ENCODE measurements at regions not wholly inside any gene's neighbourhood (a gene's known extent, or its start where the extent isn't known, plus 50 kb on each side); places are given as distances from the start of the nearest gene placed in this dataset.
A peak's percentile ranks its signal among the peaks of the same experiment; 100 is the strongest.

DNA sequence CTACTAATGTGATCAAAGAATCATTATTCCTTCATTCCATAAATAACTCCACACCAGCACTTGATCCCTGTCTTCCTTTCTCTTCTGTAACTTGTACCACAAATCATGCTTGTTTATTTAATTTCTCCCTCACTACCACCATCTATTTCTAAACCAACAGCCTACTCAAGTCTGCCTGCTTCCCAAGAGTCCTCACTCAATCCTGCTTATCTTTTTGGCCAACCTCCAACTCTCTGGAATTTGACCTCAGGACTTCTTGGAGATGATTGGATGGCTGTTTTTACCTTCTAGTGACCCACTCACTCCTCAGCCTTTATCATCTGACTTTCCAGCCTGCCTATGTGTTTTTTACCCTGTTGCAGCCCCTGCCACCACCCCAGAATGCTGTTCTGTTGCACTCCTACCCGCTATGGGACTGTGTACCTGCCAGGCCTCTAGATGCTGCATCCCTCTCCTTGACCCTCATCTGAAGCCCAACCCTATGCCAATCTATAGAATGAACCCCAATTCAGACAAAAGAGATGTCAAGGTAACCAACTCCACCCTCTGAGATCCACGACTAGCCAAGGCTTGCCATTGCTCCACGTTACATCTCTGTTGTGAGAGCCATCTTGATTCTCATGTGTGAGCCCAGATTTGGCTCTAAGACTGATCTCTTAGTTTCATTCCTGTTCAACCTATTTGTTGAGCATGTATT lies 150.2 kb upstream of the PLEKHG7 start:
- DNase-seq: no peak

DNA sequence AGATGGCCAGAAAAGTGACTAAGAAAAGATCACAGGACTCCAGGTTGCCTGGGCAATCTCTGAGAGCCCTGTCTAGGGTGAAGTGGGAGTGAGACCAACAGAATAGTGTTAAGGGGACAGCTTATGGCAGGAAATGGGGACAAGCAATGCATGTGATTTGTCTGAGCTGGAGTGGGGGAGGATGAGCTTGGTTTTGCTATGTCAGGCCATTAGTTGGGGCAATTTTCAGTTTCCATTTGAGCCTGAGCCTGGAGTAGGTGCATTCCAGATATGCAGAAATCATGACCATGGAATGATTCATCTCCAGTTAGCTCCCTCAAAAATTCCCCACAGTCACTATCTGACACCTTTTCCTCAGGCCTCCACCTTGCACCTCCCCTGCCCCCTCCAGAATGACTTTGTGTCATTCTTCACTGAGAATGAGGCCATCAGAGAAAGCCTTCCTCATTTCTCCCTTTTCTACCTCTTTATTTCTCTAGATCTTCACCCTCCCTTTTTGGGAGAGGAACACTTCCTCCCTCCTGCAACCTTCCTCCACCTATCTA lies 150.9 kb upstream of the PLEKHG7 start:
- DNase-seq: peak; percentile 53

DNA sequence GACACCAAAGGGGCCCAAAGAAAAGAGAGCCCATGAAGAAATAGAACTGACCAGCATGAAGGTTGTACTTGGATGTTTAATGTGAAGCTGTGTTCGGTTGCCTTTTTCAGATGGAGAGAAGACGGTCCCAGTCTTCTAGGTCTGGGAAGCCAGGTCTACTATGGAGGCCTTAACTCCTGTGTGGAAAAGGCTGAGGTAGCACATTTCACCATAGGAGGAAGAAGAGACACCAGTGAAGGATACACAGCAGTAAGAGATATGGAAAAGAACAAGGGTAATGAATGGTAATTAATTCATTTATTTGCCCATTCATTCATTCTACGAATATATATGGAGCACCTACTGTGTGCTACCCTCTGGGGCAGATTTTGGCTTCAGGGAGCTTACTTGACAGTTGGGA lies 151.6 kb upstream of the PLEKHG7 start:
- DNase-seq: no peak

DNA sequence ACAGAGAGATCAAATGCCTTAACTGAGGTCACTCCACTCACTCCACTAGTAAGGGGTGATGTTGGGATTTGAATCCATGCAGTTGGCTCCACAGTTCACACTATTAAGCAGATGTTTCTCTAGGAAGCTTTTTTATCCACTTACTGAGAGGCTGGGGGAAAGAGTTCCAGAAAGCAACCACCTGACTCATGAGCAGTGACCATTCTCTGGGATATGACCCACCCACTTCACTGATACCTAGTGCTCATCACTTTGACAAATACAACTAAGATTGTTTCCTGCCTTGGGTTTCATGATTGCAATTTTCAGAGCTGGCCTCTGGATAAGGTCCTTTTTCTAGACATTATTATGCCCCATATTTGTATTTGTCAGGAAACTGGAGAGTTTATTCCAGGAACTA lies 152.1 kb upstream of the PLEKHG7 start:
- DNase-seq: no peak

DNA sequence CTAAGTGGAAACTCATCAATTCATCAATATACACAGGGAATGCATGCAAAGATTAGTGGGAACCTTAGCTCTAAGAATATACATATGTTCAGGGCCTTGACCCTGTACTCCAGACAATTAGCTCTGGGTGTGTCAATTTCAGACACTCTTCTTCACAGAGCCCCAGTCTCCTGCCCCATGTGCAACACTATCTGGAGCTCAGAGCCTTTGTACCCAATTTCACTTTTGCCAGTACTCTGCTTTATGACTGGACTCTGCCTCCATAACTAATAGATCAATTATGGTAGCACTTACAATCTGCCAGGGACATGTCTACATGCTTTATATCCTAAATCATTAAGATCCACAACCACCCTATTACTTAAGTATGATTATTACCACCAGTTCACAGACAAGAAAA lies 152.5 kb upstream of the PLEKHG7 start:
- DNase-seq: no peak

DNA sequence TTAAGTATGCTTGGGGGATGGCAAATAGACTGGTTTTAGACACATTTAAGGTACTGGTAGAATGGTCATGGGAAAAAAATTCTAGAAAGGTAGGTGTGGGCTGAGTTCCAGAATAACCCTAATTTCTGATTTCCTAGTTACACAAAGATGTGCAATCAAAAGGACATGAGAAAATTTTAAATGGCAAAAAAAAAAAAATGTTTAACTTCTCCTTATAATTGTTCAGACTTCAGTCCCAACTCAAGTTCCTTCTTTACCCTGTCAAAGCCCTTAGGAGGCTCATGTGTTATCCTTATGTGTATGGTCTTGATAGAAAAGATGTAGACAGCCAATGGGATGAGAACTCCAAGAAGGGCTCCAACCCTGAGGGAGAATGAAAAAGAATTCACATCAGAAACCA lies 153.3 kb upstream of the PLEKHG7 start:
- DNase-seq: no peak

DNA sequence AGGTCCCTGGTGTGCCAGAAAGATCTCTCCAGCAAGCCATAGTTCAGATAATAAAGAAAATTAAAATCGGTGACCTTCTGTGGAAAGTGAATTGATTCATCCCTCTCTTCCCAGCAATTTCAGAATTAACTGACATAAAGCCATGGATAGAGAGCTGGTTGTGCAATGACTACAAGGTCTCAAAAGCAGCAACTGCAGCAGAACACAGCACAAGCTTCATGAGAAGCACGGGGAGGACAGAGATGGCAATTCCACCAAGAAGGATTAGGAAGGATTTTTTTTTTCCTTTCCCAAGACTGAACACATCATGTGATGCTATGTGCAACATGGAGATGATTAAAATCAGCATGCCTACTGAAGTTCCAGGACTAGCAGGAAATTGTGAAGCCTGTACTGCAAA lies 154.9 kb upstream of the PLEKHG7 start:
- no peak for DNase-seq

DNA sequence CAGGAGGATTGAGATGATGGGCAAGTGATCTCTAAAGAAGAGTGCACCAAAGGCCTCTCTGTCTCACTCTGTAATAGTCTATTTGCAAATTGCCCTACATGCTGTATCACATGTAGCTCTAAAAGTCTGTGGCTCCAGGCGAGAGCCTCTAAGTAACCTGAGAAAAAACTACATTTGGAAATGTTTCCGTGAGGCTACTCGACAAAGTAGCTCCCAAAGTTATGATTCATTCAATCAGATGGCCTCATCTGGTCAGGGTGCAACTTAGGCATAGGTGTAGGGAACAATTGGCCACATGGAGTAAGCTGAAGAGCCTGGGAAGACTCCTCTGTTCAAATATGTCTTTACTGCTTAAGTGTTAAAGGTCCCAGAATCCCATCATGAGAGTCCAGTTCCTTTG lies 155.4 kb upstream of the PLEKHG7 start:
- no peak for DNase-seq

DNA sequence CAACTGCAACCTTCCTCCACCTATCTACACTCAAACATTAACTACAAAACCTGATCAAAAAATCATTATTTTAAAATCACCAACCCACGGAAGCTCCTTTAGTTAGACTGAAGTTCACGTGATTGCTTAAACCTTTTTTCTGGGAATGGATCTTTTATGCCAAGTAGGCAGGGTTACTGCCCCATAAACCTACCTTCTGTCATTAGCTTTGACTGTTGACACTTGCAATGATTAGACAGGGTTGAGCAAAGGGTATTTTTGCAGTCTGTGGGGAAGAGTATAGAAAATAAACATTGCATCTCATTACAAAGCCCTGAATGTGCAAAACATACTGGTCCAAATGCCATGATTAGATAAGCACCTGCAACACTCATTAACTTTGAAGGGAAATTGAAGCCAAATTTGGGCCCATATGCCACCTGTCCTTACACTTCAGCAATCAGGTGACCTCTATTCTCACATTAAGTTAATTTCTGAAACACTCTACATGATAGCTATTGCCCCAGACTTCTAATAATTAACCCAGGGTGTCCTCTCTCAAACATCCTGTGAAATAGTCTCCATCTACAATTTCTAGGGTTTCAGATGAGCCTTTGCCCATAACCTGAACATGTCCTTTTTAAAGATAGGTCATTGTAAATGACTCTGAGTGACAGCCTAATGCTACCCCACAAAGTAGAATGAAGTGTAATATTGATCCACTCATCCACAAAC lies 156.0 kb upstream of the PLEKHG7 start:
- DNase-seq: no peak

DNA sequence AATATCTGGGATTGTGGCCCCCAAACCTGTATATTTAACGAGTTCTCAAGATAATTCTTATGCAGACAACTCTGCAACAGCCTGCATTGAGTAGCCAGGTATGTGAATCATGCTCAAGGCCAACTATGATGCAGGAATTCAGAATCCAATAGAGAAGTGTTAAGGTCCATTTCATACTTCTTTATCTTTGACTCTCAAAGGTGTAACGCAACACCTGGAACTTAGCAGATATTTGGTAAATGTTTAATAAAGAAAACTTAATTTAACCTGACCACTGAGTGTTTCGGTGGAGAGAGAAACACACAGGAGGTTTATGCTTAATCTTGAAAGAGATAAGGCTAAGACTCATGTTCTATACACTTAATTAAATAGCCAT lies 156.5 kb upstream of the PLEKHG7 start:
- DNase-seq: no peak

DNA sequence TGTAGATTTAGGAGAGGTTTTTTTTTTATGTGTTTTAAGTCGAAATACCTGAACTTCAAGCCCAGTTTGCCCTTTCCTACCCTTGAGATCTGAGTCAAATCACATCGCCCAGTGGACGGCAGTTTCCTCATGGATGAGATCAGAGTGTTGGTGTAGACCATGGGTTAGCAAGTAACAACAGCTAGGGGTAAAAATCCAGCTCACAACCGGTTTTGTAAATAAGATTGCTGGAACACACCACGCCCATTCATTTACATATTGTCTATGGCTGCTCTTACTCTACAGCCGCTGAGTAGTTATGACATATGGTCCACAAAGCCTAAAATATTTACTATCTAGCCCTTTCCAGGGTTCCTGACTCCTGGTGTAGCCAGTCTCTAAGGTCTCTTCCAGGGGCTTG lies 158.5 kb upstream of the PLEKHG7 start:
- no peak for DNase-seq

DNA sequence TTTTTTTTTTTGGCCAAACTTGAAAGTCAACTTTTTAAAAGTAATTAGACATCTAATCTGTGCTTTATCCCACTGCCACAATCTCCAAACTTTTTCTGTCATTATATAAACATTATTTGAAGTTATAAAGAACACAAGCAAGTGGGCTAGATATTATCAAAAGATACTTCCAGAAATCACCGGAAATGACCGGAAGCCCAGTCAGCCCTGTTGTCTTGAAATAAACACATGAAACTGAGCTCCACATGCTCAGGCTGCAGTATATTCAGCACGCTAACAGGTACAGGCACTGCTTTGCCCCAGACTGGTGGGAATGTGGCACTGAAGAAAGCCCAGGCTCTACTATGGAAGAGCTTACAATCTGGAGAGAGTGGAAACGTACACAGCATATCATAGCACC lies 158.9 kb upstream of the PLEKHG7 start:
- DNase-seq: no peak

DNA sequence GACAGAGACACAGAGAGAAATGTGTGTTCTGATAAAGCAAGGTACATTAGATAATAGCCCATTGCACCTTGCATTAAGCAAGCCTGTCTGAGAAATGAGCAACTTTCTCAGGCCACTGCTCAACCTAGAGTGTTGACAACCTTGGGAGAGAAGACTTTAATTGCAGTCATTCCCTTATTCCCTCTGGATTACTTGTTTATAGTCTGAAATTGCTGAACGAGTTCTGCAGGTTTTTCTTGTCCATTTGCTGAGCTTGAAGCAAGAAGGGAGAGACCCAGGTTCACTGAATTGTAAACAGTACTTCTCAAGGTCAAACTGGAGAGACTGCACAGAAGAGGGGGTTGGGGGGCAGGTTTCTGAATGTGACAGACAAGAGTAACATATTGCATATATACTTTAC lies 159.4 kb upstream of the PLEKHG7 start:
- DNase-seq: no peak

DNA sequence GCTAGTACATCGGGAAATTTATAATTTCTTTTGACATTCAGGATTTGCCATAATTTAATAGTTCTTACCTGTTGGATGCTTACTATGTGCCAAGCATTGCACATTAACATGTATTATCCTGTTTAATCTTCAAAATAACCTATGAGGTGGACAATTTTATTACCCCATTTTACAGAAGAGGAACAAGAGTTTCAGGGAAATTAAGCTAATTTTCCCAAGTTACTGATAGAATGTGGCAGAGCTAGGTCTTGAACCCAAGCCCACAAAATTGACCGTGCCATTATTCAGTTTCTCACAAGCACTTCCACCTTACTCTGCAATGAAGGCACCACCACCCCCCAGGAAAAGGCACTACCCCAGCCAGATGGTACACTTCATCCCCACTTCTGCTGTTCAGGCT lies 161.1 kb upstream of the PLEKHG7 start:
- no peak for DNase-seq

DNA sequence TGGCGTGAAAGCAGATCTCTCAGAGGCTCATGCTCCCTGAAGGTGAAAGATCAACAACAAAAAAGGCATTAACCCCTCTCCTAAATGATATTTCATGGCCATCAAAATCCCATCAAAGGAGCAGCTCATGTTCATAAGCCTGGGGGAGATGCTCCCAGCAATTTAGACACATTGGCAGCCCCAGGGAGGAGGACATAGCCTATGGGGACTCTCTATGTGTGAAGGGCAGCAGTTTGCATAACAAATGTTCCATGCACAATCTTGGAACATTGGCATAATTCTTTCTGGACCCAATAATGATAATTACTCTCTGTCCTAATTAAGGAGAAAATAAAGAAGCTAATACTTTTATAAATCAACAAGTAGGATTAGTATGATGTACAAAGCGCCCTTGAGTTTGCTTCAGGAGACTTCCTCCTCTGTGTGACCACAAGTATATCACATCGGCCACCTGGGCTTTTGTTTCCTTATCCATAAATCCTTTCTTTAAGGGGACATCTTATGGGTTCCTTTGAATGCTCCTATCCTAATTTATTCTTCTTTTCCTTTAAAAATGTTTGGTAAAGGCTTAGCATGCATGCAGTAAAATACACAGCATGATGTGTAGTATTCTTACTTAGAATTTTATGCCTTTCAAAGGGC lies 161.9 kb upstream of the PLEKHG7 start:
- no peak for DNase-seq

DNA sequence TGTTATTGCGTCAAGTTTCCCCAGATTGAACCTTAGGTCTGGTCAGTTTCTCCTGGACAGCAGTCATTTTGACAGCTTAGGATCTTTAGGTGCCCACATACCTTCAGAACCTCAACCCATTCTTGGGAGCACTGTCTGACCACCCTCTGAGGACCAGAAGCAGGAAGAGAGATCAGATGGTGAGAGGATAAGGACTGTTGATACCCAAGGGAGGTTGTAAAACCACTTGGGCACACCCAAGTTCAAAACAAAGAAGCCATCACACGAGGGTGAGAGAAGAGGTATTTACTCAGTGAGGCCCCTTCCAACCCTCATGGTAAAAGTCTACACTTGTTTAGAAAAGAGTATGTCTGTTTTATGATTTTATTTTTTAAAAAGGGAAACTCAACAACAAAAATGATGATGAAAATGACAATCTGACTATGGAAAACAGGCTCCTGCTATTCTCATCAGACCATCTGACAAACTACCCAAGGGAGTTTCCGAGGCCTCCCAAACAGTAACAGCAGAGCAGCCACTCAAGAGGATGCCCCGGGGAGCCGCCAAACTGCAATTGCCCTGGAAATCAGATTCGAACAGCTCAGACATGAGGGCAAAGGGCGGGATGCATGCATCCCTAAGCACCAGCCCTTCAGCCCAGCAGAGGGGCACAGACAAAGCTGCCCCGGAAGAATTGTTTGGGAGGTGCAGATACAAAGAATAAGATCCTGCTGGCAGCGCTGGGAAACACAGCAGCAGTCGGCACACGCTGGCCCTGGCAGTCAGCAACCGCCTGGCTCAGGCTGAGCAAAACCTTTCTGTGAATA lies 162.6 kb upstream of the PLEKHG7 start:
- no peak for DNase-seq

DNA sequence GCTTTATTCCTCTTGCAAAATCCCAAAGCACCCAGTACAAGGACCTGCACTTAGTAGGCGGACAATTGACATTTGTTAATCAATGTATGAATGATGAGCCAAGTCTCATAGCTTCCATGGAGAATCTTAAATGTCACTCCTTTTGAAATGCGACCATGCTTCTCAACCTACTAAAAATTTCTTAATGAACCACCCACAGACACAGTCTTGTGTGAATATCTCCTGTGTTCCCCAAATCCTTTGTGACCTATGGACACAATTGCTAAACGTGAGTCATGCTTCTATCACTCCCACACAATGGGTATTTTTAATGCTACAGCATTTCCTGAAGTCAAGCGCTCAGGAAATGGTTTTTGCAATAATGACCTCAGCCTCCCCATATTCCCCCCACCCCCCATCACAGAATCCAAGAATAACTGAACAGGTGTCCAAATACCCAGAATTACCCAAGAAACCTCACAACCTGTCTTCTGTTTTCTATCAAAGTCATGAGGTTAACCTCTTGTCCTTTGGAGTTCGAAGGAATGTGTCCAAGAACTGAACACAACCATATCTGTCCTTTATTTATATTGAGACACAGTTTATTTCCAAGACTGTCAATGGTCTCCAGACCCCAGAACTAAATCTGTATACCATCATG lies 163.6 kb upstream of the PLEKHG7 start:
- no peak for DNase-seq

DNA sequence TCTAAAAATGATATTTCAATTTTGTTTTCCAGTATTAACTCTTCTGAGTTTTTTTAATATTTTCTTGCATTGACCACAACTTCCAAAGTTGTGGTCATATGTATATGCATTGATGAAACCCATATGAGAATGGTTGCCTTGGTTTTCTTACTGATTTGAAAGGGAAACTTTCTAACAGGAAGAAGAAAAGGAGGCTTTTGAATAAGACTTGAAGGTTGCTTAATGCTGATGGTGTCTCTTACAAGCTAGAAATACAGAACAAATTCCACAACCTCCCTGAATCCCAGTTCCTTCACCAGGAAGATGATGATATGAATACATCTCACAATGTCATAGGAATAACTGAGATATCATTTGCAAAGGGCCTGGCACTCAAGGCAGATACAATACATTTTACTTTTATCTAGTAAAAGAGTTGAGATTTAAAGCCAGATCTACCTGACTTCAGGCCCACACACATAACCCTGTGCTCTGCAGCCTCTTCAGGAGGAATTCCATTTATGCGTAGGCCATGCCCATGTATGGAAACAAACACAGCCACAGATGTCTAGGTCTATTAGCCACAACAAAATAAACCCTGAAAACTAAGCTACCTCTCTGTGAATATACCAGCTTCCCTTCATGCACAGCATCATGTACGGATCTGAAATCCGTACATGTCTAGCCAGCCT lies 165.4 kb upstream of the PLEKHG7 start:
- no peak for DNase-seq

DNA sequence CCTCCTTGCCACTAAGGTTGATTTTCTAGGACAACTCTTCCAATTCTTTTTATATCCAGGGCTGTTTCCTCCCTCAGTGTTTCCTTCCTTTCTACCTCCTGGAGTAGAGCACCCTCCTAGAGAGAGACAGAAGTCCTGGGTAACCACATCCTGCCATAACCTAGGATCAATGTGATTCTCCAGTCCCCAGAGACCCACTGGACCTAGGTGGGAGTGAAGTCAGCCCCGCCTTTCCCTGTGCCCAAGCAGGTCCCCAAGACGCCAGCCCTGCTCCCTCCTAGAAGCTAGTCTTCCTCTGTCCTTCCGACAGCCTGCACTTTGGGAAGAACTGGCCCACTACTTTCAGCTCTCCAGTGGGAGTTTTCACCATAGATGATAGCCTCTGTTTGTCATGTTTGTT lies 166.8 kb upstream of the PLEKHG7 start:
- DNase-seq: no peak

DNA sequence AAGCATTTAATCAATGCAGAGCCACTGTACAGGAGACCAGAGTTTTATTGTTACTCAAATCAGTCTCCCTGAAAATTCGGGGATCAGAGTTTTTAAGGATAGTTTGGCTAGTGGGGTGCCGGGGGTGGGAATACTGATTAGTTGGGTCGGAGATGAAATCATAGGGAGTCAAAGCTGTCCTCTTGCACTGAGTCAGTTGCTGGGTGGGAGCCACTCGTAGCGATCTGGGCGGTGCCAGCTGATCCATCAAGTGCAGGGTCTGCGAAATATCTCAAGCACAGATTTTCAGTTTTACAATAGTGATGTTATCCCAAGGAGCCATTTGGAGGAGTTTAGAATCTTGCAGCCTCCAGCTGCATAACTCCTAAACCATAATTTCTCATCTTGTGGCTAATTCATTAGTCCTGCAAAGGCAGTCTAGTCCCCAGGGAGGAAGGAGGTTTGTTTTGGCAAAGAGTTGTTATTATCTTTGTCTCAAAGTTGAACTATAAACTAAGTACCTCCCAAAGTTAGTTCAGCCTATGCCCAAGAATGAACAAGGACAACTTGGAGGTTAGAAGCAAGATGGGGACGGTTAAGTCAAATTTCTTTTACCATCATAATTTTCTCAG lies 169.4 kb upstream of the PLEKHG7 start:
- DNase-seq: no peak

DNA sequence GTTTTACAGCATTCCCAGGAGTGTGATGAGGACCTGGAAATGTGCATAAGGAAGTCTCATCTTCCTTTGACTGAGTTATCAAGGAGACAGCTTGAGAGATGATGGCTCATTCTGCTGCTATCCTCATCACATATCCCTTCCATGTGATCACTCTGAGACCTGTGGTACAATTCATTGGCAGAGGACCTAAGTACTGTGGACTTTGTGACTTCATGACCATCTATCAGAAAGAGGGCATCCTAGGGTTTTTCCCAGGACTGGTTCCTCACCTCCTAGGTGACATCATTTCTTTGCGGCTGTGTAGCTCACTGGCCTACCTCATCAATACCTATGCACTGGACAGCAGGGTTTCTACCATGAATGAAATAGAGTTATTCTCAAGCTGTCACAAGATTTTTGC lies 172.1 kb upstream of the PLEKHG7 start:
- no peak for DNase-seq

DNA sequence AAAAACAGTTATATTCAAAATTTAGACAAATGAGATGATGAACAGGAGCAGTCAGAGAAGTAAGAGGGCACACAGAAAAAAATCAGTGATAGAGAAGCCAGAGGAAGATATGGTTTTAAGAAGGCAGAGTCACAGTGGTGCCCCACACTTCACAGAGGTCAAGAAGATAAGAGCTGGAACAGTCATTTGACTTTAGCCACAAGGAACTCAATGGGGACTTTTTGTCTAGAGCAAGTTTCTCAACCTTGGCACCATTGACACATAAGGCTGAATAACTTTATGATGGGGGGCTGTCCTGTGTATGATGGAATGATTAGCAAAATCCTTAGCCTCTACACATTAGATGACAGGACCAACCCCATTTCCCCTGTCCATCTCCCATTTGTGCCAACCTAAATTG lies 172.8 kb upstream of the PLEKHG7 start:
- DNase-seq: no peak
